ENCODE measurements at regions not wholly inside any gene's neighbourhood (a gene's known extent, or its start where the extent isn't known, plus 50 kb on each side); places are given as distances from the start of the nearest gene placed in this dataset.

DNA sequence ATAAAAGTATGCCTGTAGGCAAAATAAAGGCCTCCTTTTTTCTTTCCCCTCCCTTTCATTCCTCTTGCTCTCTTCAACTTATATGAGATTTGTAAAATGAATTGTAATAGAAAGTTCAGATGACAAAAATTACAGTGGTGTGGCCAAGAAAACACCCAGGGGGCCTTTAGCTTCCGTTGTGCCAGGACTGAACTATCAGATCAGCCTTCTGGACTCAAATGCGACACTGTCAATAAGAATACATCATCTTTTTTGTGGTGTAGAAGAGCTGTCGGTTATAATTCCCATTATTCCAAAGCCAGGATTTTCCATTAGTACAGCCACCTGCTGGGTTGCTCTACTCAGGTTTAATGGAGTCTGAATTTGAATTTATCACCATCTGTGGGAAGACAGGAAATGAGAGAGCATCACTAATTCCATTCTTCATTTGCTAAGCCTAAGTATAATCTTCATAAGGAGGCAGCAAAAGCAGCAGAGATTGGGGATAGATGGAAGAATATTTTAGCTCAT lies 443.4 kb downstream of the ANXA1 start:
- TF ChIP-seq, protein P1, sequence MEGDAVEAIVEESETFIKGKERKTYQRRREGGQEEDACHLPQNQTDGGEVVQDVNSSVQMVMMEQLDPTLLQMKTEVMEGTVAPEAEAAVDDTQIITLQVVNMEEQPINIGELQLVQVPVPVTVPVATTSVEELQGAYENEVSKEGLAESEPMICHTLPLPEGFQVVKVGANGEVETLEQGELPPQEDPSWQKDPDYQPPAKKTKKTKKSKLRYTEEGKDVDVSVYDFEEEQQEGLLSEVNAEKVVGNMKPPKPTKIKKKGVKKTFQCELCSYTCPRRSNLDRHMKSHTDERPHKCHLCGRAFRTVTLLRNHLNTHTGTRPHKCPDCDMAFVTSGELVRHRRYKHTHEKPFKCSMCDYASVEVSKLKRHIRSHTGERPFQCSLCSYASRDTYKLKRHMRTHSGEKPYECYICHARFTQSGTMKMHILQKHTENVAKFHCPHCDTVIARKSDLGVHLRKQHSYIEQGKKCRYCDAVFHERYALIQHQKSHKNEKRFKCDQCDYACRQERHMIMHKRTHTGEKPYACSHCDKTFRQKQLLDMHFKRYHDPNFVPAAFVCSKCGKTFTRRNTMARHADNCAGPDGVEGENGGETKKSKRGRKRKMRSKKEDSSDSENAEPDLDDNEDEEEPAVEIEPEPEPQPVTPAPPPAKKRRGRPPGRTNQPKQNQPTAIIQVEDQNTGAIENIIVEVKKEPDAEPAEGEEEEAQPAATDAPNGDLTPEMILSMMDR (IDR thresholded peaks at IDR 0.05; ENCODE audit: unreplicated experiment) = no peak
- Mint-ChIP-seq H3K36me3 (no peaks in the 10 kb centered on the region), H3K27me3 (ENCODE audit: low read depth) (peaks cover 2% of the 10 kb centered on the region), H3K4me1 (peaks cover 3% of the 10 kb centered on the region), H3K27ac (no peak overlapping the region), H3K4me3 (no peak overlapping the region), H3K9me3 (no peaks in the 10 kb centered on the region)
- DNase-seq (ENCODE audit: low spot score in 2 of 2, unreplicated experiment in 2 of 2) = no peak

- Mint-ChIP-seq H3K9me3 (no peaks in the 10 kb centered on the region), H3K27me3 (ENCODE audit: low read depth) (peaks cover 2% of the 10 kb centered on the region), H3K36me3 (no peaks in the 10 kb centered on the region), H3K4me3 (no peak overlapping the region), H3K27ac (no peak overlapping the region), H3K4me1 (peaks cover 3% of the 10 kb centered on the region)
- no peak for DNase-seq (ENCODE audit: low spot score in 2 of 2, unreplicated experiment in 2 of 2)
- TF ChIP-seq, protein P1 (IDR thresholded peaks at IDR 0.05; ENCODE audit: unreplicated experiment) = no peak
Observed at GRCh38 chr9:73596321-73596720, 444.7 kb downstream of the ANXA1 start.

- Mint-ChIP-seq H3K36me3 (no peaks in the 10 kb centered on the region), H3K27ac (no peak overlapping the region), H3K9me3 (no peaks in the 10 kb centered on the region), H3K27me3 (ENCODE audit: low read depth) (no peaks in the 10 kb centered on the region), H3K4me3 (no peak overlapping the region), H3K4me1 (peaks cover 3% of the 10 kb centered on the region)
- no peak for DNase-seq (ENCODE audit: low spot score in 2 of 2, unreplicated experiment in 2 of 2)
- TF ChIP-seq, protein P1 (IDR thresholded peaks at IDR 0.05; ENCODE audit: unreplicated experiment) = no peak
Observed at GRCh38 chr9:73597039-73597438, 445.4 kb downstream of the ANXA1 start.

DNA sequence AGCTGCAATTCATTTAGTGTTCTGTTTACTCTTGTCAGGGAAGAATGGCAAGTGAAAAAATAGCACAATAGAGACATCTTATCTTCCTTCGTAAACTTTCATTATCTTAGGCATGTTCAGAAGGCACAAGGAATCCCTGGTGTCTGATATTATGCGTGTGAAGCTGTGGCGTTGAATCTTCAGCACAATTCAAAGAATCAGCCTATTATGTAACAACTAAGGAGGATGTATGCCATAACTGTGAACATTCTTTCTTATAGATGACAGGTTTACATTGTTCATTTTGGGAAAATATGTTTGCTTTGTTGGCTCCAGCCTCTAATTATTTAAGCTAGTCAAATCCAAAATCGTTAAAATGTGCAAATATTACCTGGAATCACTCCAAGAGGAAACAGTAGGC lies 446.1 kb downstream of the ANXA1 start:
- Mint-ChIP-seq H3K9me3 (no peaks in the 10 kb centered on the region), H3K36me3 (no peaks in the 10 kb centered on the region), H3K4me1 (peaks cover 3% of the 10 kb centered on the region), H3K27ac (no peak overlapping the region), H3K4me3 (no peak overlapping the region), H3K27me3 (ENCODE audit: low read depth) (no peaks in the 10 kb centered on the region)
- TF ChIP-seq, protein P1 (IDR thresholded peaks at IDR 0.05; ENCODE audit: unreplicated experiment) = no peak
- no peak for DNase-seq (ENCODE audit: low spot score in 2 of 2, unreplicated experiment in 2 of 2)

DNA sequence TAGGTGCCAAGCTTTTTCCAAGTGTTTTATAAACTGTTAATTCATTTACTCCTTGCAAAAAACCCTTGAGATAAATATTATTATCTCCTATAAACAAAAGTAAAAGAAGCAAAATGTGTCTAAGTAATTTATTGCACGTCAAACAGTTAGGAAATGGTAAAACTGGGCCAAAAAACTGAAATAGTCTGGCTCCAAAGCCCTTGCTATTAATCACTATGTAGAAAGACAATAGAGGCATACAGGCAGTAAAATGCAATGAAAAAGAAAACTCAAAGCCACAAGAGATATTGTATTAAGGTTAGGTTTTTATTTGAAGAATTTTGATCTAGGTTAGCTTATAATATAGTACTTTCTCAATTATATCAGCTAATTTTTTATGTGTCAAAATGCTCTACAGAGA lies 457.7 kb downstream of the ANXA1 start:
- Mint-ChIP-seq H3K4me1 (no peaks in the 10 kb centered on the region), H3K27ac (no peak overlapping the region), H3K27me3 (ENCODE audit: low read depth) (no peaks in the 10 kb centered on the region), H3K4me3 (no peak overlapping the region), H3K36me3 (no peaks in the 10 kb centered on the region), H3K9me3 (no peaks in the 10 kb centered on the region)
- TF ChIP-seq, protein P1 (IDR thresholded peaks at IDR 0.05; ENCODE audit: unreplicated experiment) = no peak
- no peak for DNase-seq (ENCODE audit: low spot score in 2 of 2, unreplicated experiment in 2 of 2)

DNA sequence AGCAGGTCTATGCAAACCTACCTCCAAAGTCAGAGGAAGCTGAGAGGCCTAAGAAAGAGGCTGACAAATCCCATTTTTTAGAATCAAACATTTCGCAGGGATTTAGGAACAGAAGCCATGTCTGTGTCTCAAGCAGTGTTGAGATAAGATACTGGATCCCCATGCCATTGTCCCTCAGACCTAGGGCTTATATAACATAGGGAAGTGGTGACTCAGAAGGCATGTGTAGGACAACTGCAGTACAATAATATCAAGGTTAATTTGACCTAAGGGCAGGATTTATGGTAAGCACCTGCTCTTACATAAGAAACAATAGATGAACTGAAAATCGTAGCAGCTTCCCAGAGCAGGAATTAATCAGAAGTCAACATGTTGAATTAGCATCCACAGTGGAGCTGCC lies 459.4 kb downstream of the ANXA1 start:
- no peaks in the 10 kb centered on the region for H3K27me3 Mint-ChIP-seq (ENCODE audit: low read depth)
- no peaks in the 10 kb centered on the region for H3K9me3 Mint-ChIP-seq
- no peaks in the 10 kb centered on the region for H3K36me3 Mint-ChIP-seq
- H3K27ac Mint-ChIP-seq = no peak overlapping the region
- no peaks in the 10 kb centered on the region for H3K4me1 Mint-ChIP-seq
- TF ChIP-seq, protein P1 (IDR thresholded peaks at IDR 0.05; ENCODE audit: unreplicated experiment) = no peak
- no peak for DNase-seq (ENCODE audit: low spot score in 2 of 2, unreplicated experiment in 2 of 2)
- H3K4me3 Mint-ChIP-seq = no peak overlapping the region
